Esophagus squamous epithelium (tissue), 5 donors: ENCODE measurements at regions not wholly inside any gene's neighbourhood (a gene's known extent, or its start where the extent isn't known, plus 50 kb on each side); places are given as distances from the start of the nearest gene placed in this dataset.

Experiments used
- DNase-seq: peaks from one replicate; lab custom pipeline; 2025; lab: John Stamatoyannopoulos, UW
- H3K27ac ChIP-seq, 4 donors: fragments of 200-600 bp; sonication (generic); one replicate each; pipeline ENCODE4 v1.5.1; 2016 to 2019; ENCODE audit warnings: mild to moderate bottlenecking in 1 of 4
- H3K27me3 ChIP-seq, 4 donors: fragments of 200-600 bp; sonication (generic); 1 replicate in 3 of 4; 2 replicates in 1 of 4; pipeline versions ENCODE4 v1.5.1 to v1.6.0; 2017 to 2021; ENCODE audit warnings: antibody characterized with exemption in 1 of 4
- H3K36me3 ChIP-seq, 3 donors: fragments of 200-600 bp; sonication (generic); one replicate each; pipeline ENCODE4 v1.5.1; 2016 to 2019
- H3K4me1 ChIP-seq, 3 donors: fragments of 200-600 bp; sonication (generic); one replicate each; pipeline ENCODE4 v1.5.1; 2017 to 2019
- H3K4me3 ChIP-seq, 4 donors: fragments of 200-600 bp; sonication (generic); 1 replicate in 3 of 4; 2 replicates in 1 of 4; pipeline ENCODE4 v1.5.1; 2016 to 2019; ENCODE audit warnings: mild to moderate bottlenecking in 2 of 4, moderate library complexity in 1 of 4
- H3K9me3 ChIP-seq, 3 donors: fragments of 200-600 bp; sonication (generic); one replicate each; pipeline ENCODE4 v1.5.1; 2016 to 2019
- CTCF ChIP-seq, 6 experiments: fragments of 450-650 bp in 4 of 6; fragments of 200-600 bp in 2 of 6; sonication (generic) in 2 of 6; IDR thresholded peaks; one replicate each; pipeline ENCODE4 v1.5.1; 2016 to 2019; ENCODE audit warnings: antibody characterized with exemption in 6 of 6, mild to moderate bottlenecking in 4 of 6, moderate library complexity in 4 of 6
- POLR2A ChIP-seq, 4 donors: fragments of 450-650 bp; IDR thresholded peaks; one replicate each; pipeline ENCODE4 v1.6.1; 2017; ENCODE audit warnings: antibody characterized with exemption in 4 of 4, mild to moderate bottlenecking in 4 of 4, moderate library complexity in 3 of 4
- WGBS, 2 donors: methylation state at CpG; one replicate each; pipeline ENCODE4 v1.1.5; 2018; 5-methylcytosine and 5-hydroxymethylcytosine counted together
- intact Hi-C: fragments of 100-400 bp; cut with DNase I; formaldehyde crosslinking; loops from one replicate; pipeline ENCODE4 v1.15.0; 2022
- donor health status: DM: yes; HTN: yes; CAD: no.

DNA sequence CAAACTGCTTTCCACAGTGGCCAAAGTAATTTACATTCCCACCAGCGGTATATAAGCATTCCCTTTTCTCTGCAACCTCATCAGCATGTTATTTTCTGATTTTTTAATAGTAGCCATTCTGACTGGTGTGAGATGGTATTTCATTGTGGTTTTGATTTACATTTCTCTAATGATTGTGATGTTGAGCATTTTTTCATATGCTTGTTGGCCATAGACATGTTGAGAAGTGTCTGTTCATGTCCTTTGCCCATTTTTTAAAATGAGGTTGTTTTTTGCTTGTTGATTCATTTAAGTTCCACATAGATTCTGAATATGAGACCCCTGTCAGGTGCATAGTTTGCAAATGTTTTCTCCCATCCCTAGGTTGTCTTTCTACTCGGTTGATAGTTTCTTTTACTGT, 254.5 kb upstream of the MPDZ start:
- intact Hi-C loops = no loop called here
- Histone ChIP-seq H3K36me3 (no peaks in the 10 kb centered on the region), H3K27me3 (no peaks in the 10 kb centered on the region), H3K27ac (no peak overlapping the region), H3K4me3 (no peak overlapping the region), H3K9me3 (no peaks in the 10 kb centered on the region), H3K4me1 (no peaks in the 10 kb centered on the region)
- TF ChIP-seq POLR2A (IDR thresholded peaks at IDR 0.05) (no peak), CTCF (IDR thresholded peaks at IDR 0.05) (no peak)
- 93% methylated on average over 2 of the region's 2 CpGs for WGBS, 2 donors
- no peak for DNase-seq

DNA sequence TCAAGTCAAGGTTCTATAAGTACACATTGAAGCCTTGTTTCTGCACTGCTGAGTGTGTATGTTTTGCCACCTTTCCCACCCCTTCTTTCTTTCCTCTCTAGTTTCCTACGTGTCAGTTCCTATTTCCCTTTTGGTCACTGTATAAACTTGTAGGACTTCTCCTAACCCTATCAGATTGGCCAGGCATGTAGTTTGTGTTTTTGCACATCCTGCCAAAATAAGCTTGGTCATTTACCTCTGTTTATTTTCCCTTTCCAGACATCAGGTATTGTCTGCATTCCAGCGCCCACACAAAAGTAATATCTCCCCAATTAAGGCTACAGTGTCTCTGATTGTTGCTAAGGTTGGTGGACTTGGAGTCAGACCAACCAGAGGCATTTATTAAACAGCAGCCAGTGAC, 252.9 kb upstream of the MPDZ start:
- intact Hi-C loops = no loop called here
- WGBS, 2 donors = 41 to 60% methylated on average over 2 of the region's 2 CpGs
- no peaks in the 10 kb centered on the region for H3K36me3 ChIP-seq

DNA sequence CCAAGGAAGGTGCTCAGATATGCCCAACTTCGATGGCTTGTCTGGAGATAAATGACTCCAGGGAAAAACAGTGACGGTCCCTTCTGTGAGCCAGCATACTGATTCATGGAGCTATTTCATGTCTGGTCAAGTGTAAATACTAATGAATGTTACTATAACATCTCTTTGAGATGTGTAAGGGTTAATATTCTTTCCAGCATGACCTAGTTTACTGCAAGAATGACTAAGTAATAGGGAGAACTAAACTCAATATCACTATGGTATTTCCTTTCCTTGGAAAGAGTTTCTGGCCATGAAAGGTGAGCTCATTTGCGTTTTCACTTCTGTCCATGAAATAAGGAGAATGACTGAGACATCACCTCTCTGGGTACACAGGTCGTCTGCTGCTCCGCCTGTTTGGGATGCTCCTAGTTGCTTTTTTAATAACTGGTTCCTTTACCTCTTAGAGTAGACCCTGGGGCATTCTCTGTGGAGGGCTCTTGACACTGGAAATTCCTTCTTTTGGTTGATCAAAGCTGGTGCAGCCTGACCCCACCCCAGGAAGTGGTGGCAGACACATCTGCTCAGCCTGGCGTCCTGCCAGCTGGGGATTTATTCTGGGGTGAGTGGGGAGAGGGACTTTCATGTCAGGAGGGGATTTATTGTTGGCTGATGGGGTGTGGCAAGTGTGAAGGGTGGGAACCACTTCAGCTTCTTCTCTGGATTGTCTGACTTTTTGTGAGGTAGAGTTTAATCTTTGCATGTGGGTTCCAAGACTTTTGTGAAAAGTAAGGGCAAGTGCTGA, 250.0 kb upstream of the MPDZ start:
- Histone ChIP-seq H3K4me3 (no peak overlapping the region), H3K27ac (no peak overlapping the region), H3K9me3 (no peaks in the 10 kb centered on the region), H3K4me1 (no peaks in the 10 kb centered on the region), H3K36me3 (no peaks in the 10 kb centered on the region), H3K27me3 (no peaks in the 10 kb centered on the region)
- WGBS, 2 donors = 29 to 42% methylated on average over 6 of the region's 6 CpGs
- intact Hi-C loops = no loop called here
- DNase-seq = no peak
- TF ChIP-seq POLR2A (IDR thresholded peaks at IDR 0.05) (no peak), CTCF (IDR thresholded peaks at IDR 0.05) (no peak)

More for the DNA sequence above, 252.9 kb upstream of the MPDZ start:
- H3K4me1 ChIP-seq = no peaks in the 10 kb centered on the region
- H3K27ac ChIP-seq = no peak overlapping the region
- no peak overlapping the region for H3K4me3 ChIP-seq
- no peaks in the 10 kb centered on the region for H3K27me3 ChIP-seq
- H3K9me3 ChIP-seq = no peaks in the 10 kb centered on the region
- DNase-seq = no peak
- TF ChIP-seq POLR2A (IDR thresholded peaks at IDR 0.05) = no peak
- TF ChIP-seq CTCF (IDR thresholded peaks at IDR 0.05) = no peak

- WGBS, 2 donors = 84 to 87% methylated on average over 9 of the region's 9 CpGs
- no peaks in the 10 kb centered on the region for H3K9me3 ChIP-seq
- TF ChIP-seq CTCF (IDR thresholded peaks at IDR 0.05) = no peak
- no peak for TF ChIP-seq POLR2A (IDR thresholded peaks at IDR 0.05)
- DNase-seq = no peak
- H3K27me3 ChIP-seq = no peaks in the 10 kb centered on the region
- no peak overlapping the region for H3K4me3 ChIP-seq
- no peaks in the 10 kb centered on the region for H3K36me3 ChIP-seq
- H3K4me1 ChIP-seq = no peaks in the 10 kb centered on the region
- intact Hi-C loops = no loop called here
- no peak overlapping the region for H3K27ac ChIP-seq
These were observed 244.8 kb upstream of the MPDZ start for GRCh38 chr9:13524245-13524644.

GRCh38 chr9:13520069-13520468, 240.6 kb upstream of the MPDZ start:
- no peaks in the 10 kb centered on the region for H3K4me1 ChIP-seq
- H3K27me3 ChIP-seq = no peaks in the 10 kb centered on the region
- H3K27ac ChIP-seq = no peak overlapping the region
- no peak overlapping the region for H3K4me3 ChIP-seq
- no peaks in the 10 kb centered on the region for H3K36me3 ChIP-seq
- 52 to 73% methylated on average over 2 of the region's 2 CpGs for WGBS, 2 donors
- no peaks in the 10 kb centered on the region for H3K9me3 ChIP-seq
- intact Hi-C loops = no loop called here
- DNase-seq = no peak
- TF ChIP-seq CTCF (IDR thresholded peaks at IDR 0.05) (no peak), POLR2A (IDR thresholded peaks at IDR 0.05) (no peak)
